Heart left ventricle (tissue), 13 donors: ENCODE measurements at regions not wholly inside any gene's neighbourhood (a gene's known extent, or its start where the extent isn't known, plus 50 kb on each side); places are given as distances from the start of the nearest gene placed in this dataset.

Experiments
- POLR2A ChIP-seq, 2 donors: fragments of 450-650 bp; IDR thresholded peaks; one replicate each; pipeline ENCODE4 v1.6.1; 2017; ENCODE audit warnings: antibody characterized with exemption in 2 of 2, mild to moderate bottlenecking in 2 of 2, moderate library complexity in 2 of 2
- TF ChIP-seq, protein P1 (sequence below), 12 donors: fragments of 200-600 bp; sonication (generic) in 4 of 12; IDR thresholded peaks; one replicate each; pipeline versions ENCODE4 v1.5.0 to v1.8.0; 2018 to 2022; ENCODE audit warnings: antibody characterized with exemption in 12 of 12, mild to moderate bottlenecking in 5 of 12
- donor health status: ischemic (EF 13 %, LVEDD 7.1; RV severe dilation, severe dysfunction).
- donor health status: DM: no; HTN: yes; CAD: no.
- donor health status: DM: no; HTN: no; CAD: no.
- donor health status: ischemic (EF 25% LVEDD 6.9; RV normal size, moderate dysfunction).
- donor health status: ischemic (EF 25% LVEDD 5.7; RV mildly dilated, moderate dysfunction).
- donor health status: ischemic (EF 35%, LVEDD 5.7; RV mildly dilated, moderate dysfunction).
- donor health status: nonischemic (EF 11% LVEDD 7.7; RV severe dilation, severe dysfunction).
- donor health status: DM: yes; HTN: yes; CAD: no.
- donor health status: PGD.
- donor health status: ischemic (EF 29% LVEDD 5.4; RV normal size, mild dysfunction).
- donor health status: nonischemic (EF 23%, LVEDD 6.1; RV moderate dilation, normal function).

GRCh38 chrX:138930583-138930945 lies 219.0 kb upstream of the FGF13 start:
- TF ChIP-seq, protein P1, sequence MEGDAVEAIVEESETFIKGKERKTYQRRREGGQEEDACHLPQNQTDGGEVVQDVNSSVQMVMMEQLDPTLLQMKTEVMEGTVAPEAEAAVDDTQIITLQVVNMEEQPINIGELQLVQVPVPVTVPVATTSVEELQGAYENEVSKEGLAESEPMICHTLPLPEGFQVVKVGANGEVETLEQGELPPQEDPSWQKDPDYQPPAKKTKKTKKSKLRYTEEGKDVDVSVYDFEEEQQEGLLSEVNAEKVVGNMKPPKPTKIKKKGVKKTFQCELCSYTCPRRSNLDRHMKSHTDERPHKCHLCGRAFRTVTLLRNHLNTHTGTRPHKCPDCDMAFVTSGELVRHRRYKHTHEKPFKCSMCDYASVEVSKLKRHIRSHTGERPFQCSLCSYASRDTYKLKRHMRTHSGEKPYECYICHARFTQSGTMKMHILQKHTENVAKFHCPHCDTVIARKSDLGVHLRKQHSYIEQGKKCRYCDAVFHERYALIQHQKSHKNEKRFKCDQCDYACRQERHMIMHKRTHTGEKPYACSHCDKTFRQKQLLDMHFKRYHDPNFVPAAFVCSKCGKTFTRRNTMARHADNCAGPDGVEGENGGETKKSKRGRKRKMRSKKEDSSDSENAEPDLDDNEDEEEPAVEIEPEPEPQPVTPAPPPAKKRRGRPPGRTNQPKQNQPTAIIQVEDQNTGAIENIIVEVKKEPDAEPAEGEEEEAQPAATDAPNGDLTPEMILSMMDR (IDR thresholded peaks at IDR 0.05) = no peak
- no peak for TF ChIP-seq POLR2A (IDR thresholded peaks at IDR 0.05)
